ENCODE measurements at regions not wholly inside any gene's neighbourhood (a gene's known extent, or its start where the extent isn't known, plus 50 kb on each side); places are given as distances from the start of the nearest gene placed in this dataset.

- Mint-ChIP-seq H3K27me3 (ENCODE audit: low read depth in 3 of 3) (peaks cover 15 to 16% (median 15%) of the 10 kb centered on the region in 3 donors), H3K27ac (no peak overlapping the region), H3K36me3 (no peaks in the 10 kb centered on the region), H3K4me1 (no peaks in the 10 kb centered on the region), H3K4me3 (no peak overlapping the region), H3K9me3 (peaks cover 0 to 3% (median 0%) of the 10 kb centered on the region in 7 donors)
- no peak for DNase-seq
- Histone ChIP-seq H3K27me3 (ENCODE audit: control insufficient read depth in 2 of 2, insufficient read depth in 2 of 2, low read length in 2 of 2) (peaks cover 0 to 9% of the 10 kb centered on the region in 2 donors), H3K36me3 (replicated peaks in 1 of 2; ENCODE audit: control insufficient read depth in 1 of 2, insufficient read depth in 2 of 2, low read length in 2 of 2) (no peaks in the 10 kb centered on the region), H3K9ac (ENCODE audit: insufficient read depth, low read length, poor library complexity, severe bottlenecking) (no peak overlapping the region), H3K4me1 (ENCODE audit: control insufficient read depth in 1 of 2, insufficient read depth in 2 of 2, low read length in 2 of 2) (no peaks in the 10 kb centered on the region), H3K9me3 (replicated peaks in 1 of 2; ENCODE audit: control insufficient read depth in 1 of 2, insufficient read depth in 1 of 2, low read length in 2 of 2) (no peaks in the 10 kb centered on the region), H2AFZ (ENCODE audit: insufficient read depth, low read depth, low read length, poor library complexity, severe bottlenecking) (no peak overlapping the region), H4K20me1 (ENCODE audit: insufficient read depth, low read length) (no peaks in the 10 kb centered on the region), H3K79me2 (ENCODE audit: insufficient read depth, low read length) (no peaks in the 10 kb centered on the region), H3K4me2 (replicated peaks; ENCODE audit: extremely low read depth, low read length, poor library complexity, severe bottlenecking) (no peak overlapping the region), H3K27ac (ENCODE audit: low read depth in 1 of 2, low read length in 2 of 2) (no peak overlapping the region), H3K4me3 (replicated peaks in 1 of 3; ENCODE audit: low read depth in 2 of 3, low read length in 3 of 3) (no peak overlapping the region)
- WGBS (ENCODE audit: insufficient coverage), result no CpG with 5 or more reads among the region's 2 CpGs
- TF ChIP-seq, protein P1, sequence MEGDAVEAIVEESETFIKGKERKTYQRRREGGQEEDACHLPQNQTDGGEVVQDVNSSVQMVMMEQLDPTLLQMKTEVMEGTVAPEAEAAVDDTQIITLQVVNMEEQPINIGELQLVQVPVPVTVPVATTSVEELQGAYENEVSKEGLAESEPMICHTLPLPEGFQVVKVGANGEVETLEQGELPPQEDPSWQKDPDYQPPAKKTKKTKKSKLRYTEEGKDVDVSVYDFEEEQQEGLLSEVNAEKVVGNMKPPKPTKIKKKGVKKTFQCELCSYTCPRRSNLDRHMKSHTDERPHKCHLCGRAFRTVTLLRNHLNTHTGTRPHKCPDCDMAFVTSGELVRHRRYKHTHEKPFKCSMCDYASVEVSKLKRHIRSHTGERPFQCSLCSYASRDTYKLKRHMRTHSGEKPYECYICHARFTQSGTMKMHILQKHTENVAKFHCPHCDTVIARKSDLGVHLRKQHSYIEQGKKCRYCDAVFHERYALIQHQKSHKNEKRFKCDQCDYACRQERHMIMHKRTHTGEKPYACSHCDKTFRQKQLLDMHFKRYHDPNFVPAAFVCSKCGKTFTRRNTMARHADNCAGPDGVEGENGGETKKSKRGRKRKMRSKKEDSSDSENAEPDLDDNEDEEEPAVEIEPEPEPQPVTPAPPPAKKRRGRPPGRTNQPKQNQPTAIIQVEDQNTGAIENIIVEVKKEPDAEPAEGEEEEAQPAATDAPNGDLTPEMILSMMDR (IDR thresholded peaks at IDR 0.05), result no peak
- intact Hi-C loops (cut with micrococcal nuclease), result no loop called here
Measured at GRCh38 chr6:1045239-1045638, 266.7 kb upstream of the FOXQ1 start.

GRCh38 chr6:1044040-1044836 is 267.7 kb upstream of the FOXQ1 start:
- peaks cover 0 to 3% (median 0%) of the 10 kb centered on the region in 7 donors for H3K9me3 Mint-ChIP-seq
- no peak overlapping the region for H3K4me3 Mint-ChIP-seq
- Histone ChIP-seq H3K9ac (ENCODE audit: insufficient read depth, low read length, poor library complexity, severe bottlenecking) (no peak overlapping the region), H3K36me3 (replicated peaks in 1 of 2; ENCODE audit: control insufficient read depth in 1 of 2, insufficient read depth in 2 of 2, low read length in 2 of 2) (no peaks in the 10 kb centered on the region), H3K79me2 (ENCODE audit: insufficient read depth, low read length) (no peaks in the 10 kb centered on the region), H2AFZ (ENCODE audit: insufficient read depth, low read depth, low read length, poor library complexity, severe bottlenecking) (no peak overlapping the region), H3K27me3 (ENCODE audit: control insufficient read depth in 2 of 2, insufficient read depth in 2 of 2, low read length in 2 of 2) (peaks cover 0 to 9% of the 10 kb centered on the region in 2 donors), H3K4me3 (replicated peaks in 1 of 3; ENCODE audit: low read depth in 2 of 3, low read length in 3 of 3) (no peak overlapping the region), H3K4me2 (replicated peaks; ENCODE audit: extremely low read depth, low read length, poor library complexity, severe bottlenecking) (no peak overlapping the region), H3K27ac (ENCODE audit: low read depth in 1 of 2, low read length in 2 of 2) (no peak overlapping the region), H4K20me1 (ENCODE audit: insufficient read depth, low read length) (no peaks in the 10 kb centered on the region), H3K4me1 (ENCODE audit: control insufficient read depth in 1 of 2, insufficient read depth in 2 of 2, low read length in 2 of 2) (no peaks in the 10 kb centered on the region), H3K9me3 (replicated peaks in 1 of 2; ENCODE audit: control insufficient read depth in 1 of 2, insufficient read depth in 1 of 2, low read length in 2 of 2) (no peaks in the 10 kb centered on the region)
- no peak for DNase-seq
- WGBS (ENCODE audit: insufficient coverage), result 89% methylated on average over 4 of the region's 7 CpGs
- H3K27me3 Mint-ChIP-seq (ENCODE audit: low read depth in 3 of 3), result peaks cover 15 to 17% (median 16%) of the 10 kb centered on the region in 3 donors
- no peaks in the 10 kb centered on the region for H3K36me3 Mint-ChIP-seq
- intact Hi-C loops (cut with micrococcal nuclease), result no loop called here
- no peaks in the 10 kb centered on the region for H3K4me1 Mint-ChIP-seq
- TF ChIP-seq, protein P1 (IDR thresholded peaks at IDR 0.05), result no peak
- no peak overlapping the region for H3K27ac Mint-ChIP-seq
